Ovary (tissue), 7 donors: ENCODE measurements at regions not wholly inside any gene's neighbourhood (a gene's known extent, or its start where the extent isn't known, plus 50 kb on each side); places are given as distances from the start of the nearest gene placed in this dataset.

Experiments used
- DNase-seq, 5 donors: peaks; one replicate each; pipeline ENCODE4 v3.0.0-alpha.2; 2019 to 2020
- H3K27ac ChIP-seq, 2 donors: fragments of 200-600 bp; one replicate each; pipeline versions ENCODE4 v1.5.1 to v1.8.0; 2019 to 2022
- H3K27me3 ChIP-seq: fragments of 200-600 bp; one replicate; pipeline ENCODE4 v1.8.0; 2022
- H3K36me3 ChIP-seq: fragments of 200-600 bp; sonication (generic); one replicate; pipeline ENCODE4 v1.5.1; 2019
- H3K4me1 ChIP-seq: one replicate; pipeline ENCODE4 v1.8.1; 2013; ENCODE audit warnings: mild to moderate bottlenecking, moderate library complexity; ENCODE audit not compliant: insufficient read depth
- H3K4me3 ChIP-seq: fragments of 200-600 bp; sonication (generic); one replicate; pipeline ENCODE4 v1.5.1; 2017
- H3K9me3 ChIP-seq, 2 donors: fragments of 200-600 bp in 1 of 2; sonication (generic) in 1 of 2; one replicate each; pipeline versions ENCODE4 v1.5.1 to v1.8.1; 2013 to 2019; ENCODE audit warnings: mild to moderate bottlenecking in 1 of 2, moderate library complexity in 1 of 2
- EP300 ChIP-seq: sonication (generic); formaldehyde crosslinking; IDR thresholded peaks from one replicate; pipeline ENCODE4 v1.6.1; 2017; ENCODE audit warnings: antibody characterized with exemption
- POLR2A ChIP-seq: fragments of 450-650 bp; IDR thresholded peaks from one replicate; pipeline ENCODE4 v1.6.1; 2017; ENCODE audit warnings: antibody characterized with exemption, mild to moderate bottlenecking, moderate library complexity
- WGBS, 3 donors: extraction: QIAGEN DNeasy Blood & Tissue Kit in 1 of 3; methylation state at CpG; one replicate each; pipeline versions ENCODE4 v1.1.5 to v1.1.7; 2013 to 2017; 5-methylcytosine and 5-hydroxymethylcytosine counted together
- intact Hi-C, 4 donors: fragments of 100-400 bp; cut with DNase I; formaldehyde crosslinking; loops; one replicate each; pipeline versions ENCODE4 v1.11.0 to v1.15.1; 2022 to 2023
- TF ChIP-seq, protein P1 (sequence below), 3 donors: fragments of 450-650 bp in 2 of 3; fragments of 200-600 bp in 1 of 3; IDR thresholded peaks; one replicate each; pipeline versions ENCODE4 v1.5.1 to v1.8.0; 2016 to 2022; ENCODE audit warnings: antibody characterized with exemption in 3 of 3, mild to moderate bottlenecking in 1 of 3
- donor health status: DM: no; HTN: no; CAD: no; lungs with moderate emphysema.
- donor health status: DM: no; HTN: no; CAD: no.
- donor health status: Bipolar disorder and iron deficiency.
- donor health status: DM: no; HTN: no; CAD: no.
- donor health status: DM: yes; HTN: yes; CAD: no.

- H3K9me3 ChIP-seq = no peaks in the 10 kb centered on the region
- H3K36me3 ChIP-seq = no peaks in the 10 kb centered on the region
- no peaks in the 10 kb centered on the region for H3K27me3 ChIP-seq
- 79 to 83% (median 83%) methylated on average over 19 of the region's 19 CpGs for WGBS, 3 donors
- H3K4me1 ChIP-seq = peaks cover 2% of the 10 kb centered on the region
- TF ChIP-seq, protein P1, sequence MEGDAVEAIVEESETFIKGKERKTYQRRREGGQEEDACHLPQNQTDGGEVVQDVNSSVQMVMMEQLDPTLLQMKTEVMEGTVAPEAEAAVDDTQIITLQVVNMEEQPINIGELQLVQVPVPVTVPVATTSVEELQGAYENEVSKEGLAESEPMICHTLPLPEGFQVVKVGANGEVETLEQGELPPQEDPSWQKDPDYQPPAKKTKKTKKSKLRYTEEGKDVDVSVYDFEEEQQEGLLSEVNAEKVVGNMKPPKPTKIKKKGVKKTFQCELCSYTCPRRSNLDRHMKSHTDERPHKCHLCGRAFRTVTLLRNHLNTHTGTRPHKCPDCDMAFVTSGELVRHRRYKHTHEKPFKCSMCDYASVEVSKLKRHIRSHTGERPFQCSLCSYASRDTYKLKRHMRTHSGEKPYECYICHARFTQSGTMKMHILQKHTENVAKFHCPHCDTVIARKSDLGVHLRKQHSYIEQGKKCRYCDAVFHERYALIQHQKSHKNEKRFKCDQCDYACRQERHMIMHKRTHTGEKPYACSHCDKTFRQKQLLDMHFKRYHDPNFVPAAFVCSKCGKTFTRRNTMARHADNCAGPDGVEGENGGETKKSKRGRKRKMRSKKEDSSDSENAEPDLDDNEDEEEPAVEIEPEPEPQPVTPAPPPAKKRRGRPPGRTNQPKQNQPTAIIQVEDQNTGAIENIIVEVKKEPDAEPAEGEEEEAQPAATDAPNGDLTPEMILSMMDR (IDR thresholded peaks at IDR 0.05) = no peak
- TF ChIP-seq EP300 (no peak), POLR2A (no peak)
- H3K4me3 ChIP-seq = no peak overlapping the region
- H3K27ac ChIP-seq = no peak overlapping the region
- no peak for DNase-seq
- intact Hi-C loops = loop anchor here in 1 of 4 donors (10.0 kb wide), 1 partner anchor 622 kb away; no protein-coding TSS in a partner anchor
Observed at GRCh38 chr2:239502430-239503186, 101.8 kb upstream of the HDAC4 start.

DNA sequence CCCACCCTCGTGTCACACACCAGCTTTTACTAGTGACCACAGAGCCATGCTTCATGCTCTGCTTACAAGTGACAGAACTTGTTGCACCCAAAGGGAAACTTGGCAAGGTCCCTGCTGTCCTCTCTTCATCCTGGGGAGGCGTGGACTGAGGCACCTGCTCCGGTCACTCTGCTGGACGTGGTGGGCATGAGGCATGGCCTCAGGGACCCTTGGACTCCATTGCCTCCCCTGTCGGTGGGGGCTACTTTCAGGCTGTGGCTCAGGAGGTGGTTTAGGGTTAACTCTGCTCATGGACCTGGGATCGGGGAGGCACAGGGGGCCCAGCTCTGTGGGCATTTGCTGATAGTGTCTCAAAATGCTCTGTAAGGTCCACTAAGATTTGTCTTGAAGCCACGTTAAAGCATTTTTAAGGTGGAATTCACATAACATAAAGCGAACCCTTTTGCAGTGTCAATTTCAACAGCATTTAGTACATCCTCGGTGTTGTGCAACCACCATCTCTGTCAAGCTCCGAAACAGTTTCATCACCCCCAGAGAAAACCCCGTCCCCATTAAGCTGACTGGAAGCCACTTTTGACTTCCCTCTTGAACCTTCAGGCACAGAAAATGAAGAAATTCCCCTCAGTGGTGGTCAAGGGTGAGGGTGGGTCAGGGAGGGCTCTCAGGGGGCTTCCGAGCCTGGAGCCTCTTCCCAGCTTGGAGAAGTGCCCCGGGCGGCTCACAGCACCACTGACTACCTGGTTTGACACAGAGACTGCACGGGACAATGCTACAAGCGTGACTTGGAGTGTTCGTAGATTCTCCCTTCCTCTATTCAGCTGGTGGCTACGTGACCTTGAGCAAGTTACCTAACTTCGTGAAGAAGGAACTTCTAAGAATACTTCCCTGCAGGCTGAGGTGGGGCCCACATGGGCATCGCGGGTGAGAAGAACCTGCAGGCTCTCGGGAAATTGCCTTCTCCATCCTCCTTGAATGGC lies 100.0 kb upstream of the HDAC4 start:
- TF ChIP-seq POLR2A = no peak
- no peak for TF ChIP-seq EP300
- TF ChIP-seq, protein P1 (IDR thresholded peaks at IDR 0.05) = no peak
- 84 to 88% (median 85%) methylated on average over 22 of the region's 22 CpGs for WGBS, 3 donors
- Histone ChIP-seq H3K4me1 (peaks cover 5% of the 10 kb centered on the region), H3K36me3 (no peaks in the 10 kb centered on the region), H3K27me3 (no peaks in the 10 kb centered on the region), H3K4me3 (no peak overlapping the region), H3K27ac (no peak overlapping the region), H3K9me3 (no peaks in the 10 kb centered on the region)
- DNase-seq = no peak
- intact Hi-C loops = loop anchor here in 1 of 4 donors (10.0 kb wide), 1 partner anchor 624 kb away; no protein-coding TSS in a partner anchor

DNA sequence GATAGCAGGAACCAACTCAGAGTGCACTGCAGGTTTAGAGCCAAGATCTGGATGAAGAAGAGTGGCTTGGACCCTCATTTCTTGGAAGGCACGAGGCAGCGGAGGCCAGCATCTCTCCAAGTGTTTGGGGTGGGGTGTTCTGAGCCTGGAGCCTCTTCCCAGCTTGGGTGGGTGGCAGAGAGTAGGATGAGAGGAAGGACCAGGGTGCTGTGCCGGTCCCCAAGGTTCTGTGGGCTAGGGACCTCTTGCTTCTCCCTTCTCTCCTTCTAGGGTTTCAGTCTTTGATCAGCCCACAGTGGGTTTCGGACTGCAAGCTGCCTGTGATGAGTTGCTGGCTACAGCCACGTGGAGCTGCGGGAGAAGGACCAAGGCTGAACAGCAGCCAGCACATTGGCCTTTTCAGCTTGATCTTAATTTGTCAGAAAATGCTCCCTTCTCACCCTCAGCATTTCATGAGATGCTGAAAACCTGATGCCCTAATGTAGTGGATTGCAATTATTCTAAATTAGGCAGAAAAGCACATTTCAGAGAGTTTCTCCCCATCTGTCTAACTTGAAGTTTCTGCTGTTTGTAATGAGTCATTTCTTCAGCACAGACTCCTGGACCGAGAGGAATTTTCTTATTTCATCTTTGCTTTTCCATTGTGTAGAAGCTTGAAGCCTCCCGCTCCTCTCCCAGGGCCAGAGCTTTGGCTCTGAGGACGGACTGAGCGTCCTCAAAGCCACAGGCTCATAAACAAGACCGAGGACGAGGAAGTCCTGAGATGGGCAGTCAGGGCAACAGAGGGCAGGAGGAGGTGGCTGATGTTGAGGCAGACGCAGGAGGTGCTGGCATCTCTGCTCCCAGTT lies 99.1 kb upstream of the HDAC4 start:
- Histone ChIP-seq H3K9me3 (no peaks in the 10 kb centered on the region), H3K36me3 (no peaks in the 10 kb centered on the region), H3K27ac (no peak overlapping the region), H3K4me1 (peaks cover 6% of the 10 kb centered on the region), H3K27me3 (no peaks in the 10 kb centered on the region), H3K4me3 (no peak overlapping the region)
- intact Hi-C loops = loop anchor here in 1 of 4 donors (10.0 kb wide), 1 partner anchor 625 kb away; no protein-coding TSS in a partner anchor
- 23 to 31% (median 24%) methylated on average over 13 of the region's 13 CpGs for WGBS, 3 donors
- no peak for TF ChIP-seq POLR2A
- no peak for TF ChIP-seq EP300
- TF ChIP-seq, protein P1 (IDR thresholded peaks at IDR 0.05) = no peak
- no peak for DNase-seq
